Pancreas (tissue), 10 donors: ENCODE measurements at regions not wholly inside any gene's neighbourhood (a gene's known extent, or its start where the extent isn't known, plus 50 kb on each side); places are given as distances from the start of the nearest gene placed in this dataset.

ENCODE experiments used
- ATAC-seq, 4 donors: fragments of 200-7000 bp; cut with Tn5 transposase; one replicate each; pipeline versions ENCODE4 v1.8.0 to v1.9.1; 2020; ENCODE audit warnings: mild to moderate bottlenecking in 4 of 4, moderate library complexity in 4 of 4
- DNase-seq, 6 donors: peaks; one replicate each; pipeline ENCODE4 v3.0.0-alpha.2; 2020
- FAIRE-seq: peaks from 2 replicates; lab custom pipeline; 2012; peaks lifted over from hg19 to GRCh38; lab: Jason Lieb, UNC
- H3K27ac ChIP-seq, 4 donors: fragments of 200-600 bp; sonication (generic); 1 replicate in 3 of 4; 2 replicates in 1 of 4; pipeline versions ENCODE4 v1.5.0 to v1.8.0; 2020
- H3K27me3 ChIP-seq, 4 donors: fragments of 200-600 bp; one replicate each; pipeline ENCODE4 v1.8.0; 2021
- H3K36me3 ChIP-seq, 3 donors: fragments of 200-600 bp; sonication (generic) in 1 of 3; one replicate each; pipeline versions ENCODE4 v1.5.0 to v1.8.0; 2020 to 2021
- H3K4me1 ChIP-seq, 3 donors: fragments of 200-600 bp; one replicate each; pipeline ENCODE4 v1.8.0; 2021
- H3K4me3 ChIP-seq, 4 donors: fragments of 200-600 bp; sonication (generic) in 2 of 4; one replicate each; pipeline versions ENCODE4 v1.5.0 to v1.8.0; 2020 to 2021
- H3K9me3 ChIP-seq, 4 donors: fragments of 200-600 bp; one replicate each; pipeline ENCODE4 v1.8.0; 2021
- WGBS, 2 donors: extraction: QIAGEN DNeasy Blood & Tissue Kit; methylation state at CpG; one replicate each; pipeline ENCODE4 v1.1.7; 2013; 5-methylcytosine and 5-hydroxymethylcytosine counted together
- intact Hi-C, 3 donors: fragments of 100-400 bp; cut with DNase I; formaldehyde crosslinking; loops; one replicate each; pipeline versions ENCODE4 v1.11.1 to v1.14.2; 2022
- TF ChIP-seq, protein P1 (sequence below), 4 donors: fragments of 200-600 bp; sonication (generic) in 3 of 4; IDR thresholded peaks; one replicate each; pipeline versions ENCODE4 v1.5.0 to v1.8.0; 2021; ENCODE audit warnings: antibody characterized with exemption in 4 of 4
- donor health status: healthy with polysubstance abuse.
- donor health status: DM: no; HTN: no; CAD: no; lungs with moderate emphysema.
- donor health status: DM: no; HTN: no; CAD: no.
- donor health status: control.
- donor health status: control.
- donor health status: Bipolar disorder and iron deficiency.
- donor health status: DM: yes; HTN: yes; CAD: no.
- donor health status: DM: no; HTN: no; CAD: no.
- donor health status: DM: no; HTN: no; CAD: no.
- donor health status: DM: yes; HTN: yes; CAD: no.

DNA sequence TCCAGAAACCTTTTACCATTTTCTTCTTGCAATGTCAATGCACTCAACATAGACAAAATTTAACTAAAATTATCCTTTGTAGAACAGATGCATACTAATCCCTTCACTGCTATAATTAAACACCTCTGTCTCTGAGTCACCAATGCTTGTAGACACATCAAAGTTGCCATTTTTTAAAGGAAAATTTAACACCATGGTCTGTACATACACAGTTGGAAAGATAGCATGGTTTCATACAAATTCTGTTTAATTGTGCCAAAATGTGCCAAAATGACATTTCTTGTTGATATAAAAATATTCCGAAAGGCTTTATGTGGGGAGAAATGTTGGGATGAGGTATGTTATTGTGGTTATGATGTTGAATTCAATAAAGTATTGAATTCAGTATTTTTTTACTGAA, 125.8 kb downstream of the NEUROD6 start:
- Histone ChIP-seq H3K9me3 (no peaks in the 10 kb centered on the region), H3K27me3 (no peaks in the 10 kb centered on the region), H3K36me3 (no peaks in the 10 kb centered on the region), H3K27ac (no peak overlapping the region), H3K4me3 (no peak overlapping the region), H3K4me1 (no peaks in the 10 kb centered on the region)
- intact Hi-C loops: no loop called here
- 93 to 96% methylated on average over 1 of the region's 1 CpG for WGBS, 2 donors
- ATAC-seq (no peak), FAIRE-seq (no peak), DNase-seq (no peak)
- TF ChIP-seq, protein P1, sequence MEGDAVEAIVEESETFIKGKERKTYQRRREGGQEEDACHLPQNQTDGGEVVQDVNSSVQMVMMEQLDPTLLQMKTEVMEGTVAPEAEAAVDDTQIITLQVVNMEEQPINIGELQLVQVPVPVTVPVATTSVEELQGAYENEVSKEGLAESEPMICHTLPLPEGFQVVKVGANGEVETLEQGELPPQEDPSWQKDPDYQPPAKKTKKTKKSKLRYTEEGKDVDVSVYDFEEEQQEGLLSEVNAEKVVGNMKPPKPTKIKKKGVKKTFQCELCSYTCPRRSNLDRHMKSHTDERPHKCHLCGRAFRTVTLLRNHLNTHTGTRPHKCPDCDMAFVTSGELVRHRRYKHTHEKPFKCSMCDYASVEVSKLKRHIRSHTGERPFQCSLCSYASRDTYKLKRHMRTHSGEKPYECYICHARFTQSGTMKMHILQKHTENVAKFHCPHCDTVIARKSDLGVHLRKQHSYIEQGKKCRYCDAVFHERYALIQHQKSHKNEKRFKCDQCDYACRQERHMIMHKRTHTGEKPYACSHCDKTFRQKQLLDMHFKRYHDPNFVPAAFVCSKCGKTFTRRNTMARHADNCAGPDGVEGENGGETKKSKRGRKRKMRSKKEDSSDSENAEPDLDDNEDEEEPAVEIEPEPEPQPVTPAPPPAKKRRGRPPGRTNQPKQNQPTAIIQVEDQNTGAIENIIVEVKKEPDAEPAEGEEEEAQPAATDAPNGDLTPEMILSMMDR (IDR thresholded peaks at IDR 0.05): no peak

DNA sequence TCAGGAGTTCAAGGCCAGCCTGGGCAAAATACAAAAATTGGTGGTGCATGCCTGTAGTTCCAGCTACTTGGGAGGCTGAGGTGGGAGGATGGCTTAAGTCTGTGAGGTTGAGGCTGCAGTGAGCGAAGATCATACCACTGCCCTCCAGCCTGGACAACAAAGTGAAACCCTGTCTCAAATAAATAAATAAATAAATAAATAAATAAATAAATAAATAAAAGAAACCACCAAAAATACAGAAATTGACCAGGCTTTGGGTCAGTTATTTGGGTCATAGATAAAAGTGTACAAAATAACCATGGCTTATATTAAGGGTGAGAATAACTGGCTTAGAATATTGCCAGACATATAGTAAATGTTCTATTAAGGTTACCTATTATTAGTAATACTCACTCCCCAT, 129.2 kb downstream of the NEUROD6 start:
- no peak for DNase-seq
- Histone ChIP-seq H3K4me3 (no peak overlapping the region), H3K9me3 (no peaks in the 10 kb centered on the region), H3K27ac (no peak overlapping the region), H3K4me1 (no peaks in the 10 kb centered on the region), H3K27me3 (no peaks in the 10 kb centered on the region), H3K36me3 (no peaks in the 10 kb centered on the region)
- intact Hi-C loops: no loop called here
- 85 to 100% methylated on average over 1 of the region's 1 CpG for WGBS, 2 donors
- TF ChIP-seq, protein P1 (IDR thresholded peaks at IDR 0.05): no peak
- FAIRE-seq: no peak
- ATAC-seq: no peak

DNA sequence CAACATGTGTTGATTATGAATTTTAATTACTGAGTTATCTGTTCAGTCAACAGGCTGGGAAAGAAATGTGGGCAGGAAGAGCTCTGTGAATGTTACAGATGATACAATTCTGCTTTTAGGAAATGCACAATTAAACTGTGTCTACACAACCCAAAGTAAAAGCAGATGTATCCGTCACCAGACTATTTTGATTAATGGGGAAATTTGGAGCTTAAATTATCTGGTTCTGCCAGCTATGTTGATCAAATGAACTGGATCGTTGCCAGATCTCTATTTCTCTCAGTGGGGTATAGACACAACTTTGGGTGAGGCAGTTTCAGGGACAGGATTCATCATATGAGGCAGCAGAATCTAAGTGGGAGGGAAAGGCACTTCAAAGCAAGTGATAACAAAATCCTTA, 136.5 kb downstream of the NEUROD6 start:
- Histone ChIP-seq H3K36me3 (no peaks in the 10 kb centered on the region), H3K9me3 (no peaks in the 10 kb centered on the region), H3K4me3 (no peak overlapping the region), H3K27ac (no peak overlapping the region), H3K4me1 (no peaks in the 10 kb centered on the region), H3K27me3 (no peaks in the 10 kb centered on the region)
- FAIRE-seq (no peak), ATAC-seq (no peak), DNase-seq (no peak)
- WGBS, 2 donors: 32 to 33% methylated on average over 2 of the region's 2 CpGs
- TF ChIP-seq, protein P1 (IDR thresholded peaks at IDR 0.05): no peak
- intact Hi-C loops: no loop called here

DNA sequence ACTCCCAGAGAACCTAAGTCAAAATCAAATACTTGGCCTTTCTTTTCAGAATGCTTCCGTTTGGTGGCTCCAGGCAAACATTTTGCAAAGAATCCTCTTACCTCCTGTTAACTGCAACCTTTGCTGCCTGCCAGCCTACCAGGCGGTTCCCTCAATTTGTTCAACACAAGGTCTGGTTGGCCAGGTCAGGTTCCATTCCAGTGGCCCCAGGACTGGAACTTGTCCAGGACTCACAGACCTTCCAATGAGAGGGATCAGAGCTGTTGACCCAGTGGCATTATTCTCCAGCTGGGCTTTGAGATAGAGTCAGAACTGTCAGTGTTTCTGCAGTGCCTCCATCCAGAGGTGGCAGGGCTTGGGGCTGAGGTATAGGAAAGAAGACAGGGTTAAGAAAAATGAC, 137.0 kb downstream of the NEUROD6 start:
- intact Hi-C loops: no loop called here
- TF ChIP-seq, protein P1 (IDR thresholded peaks at IDR 0.05): no peak
- no peak for ATAC-seq
- H3K4me3 ChIP-seq: no peak overlapping the region
- H3K27me3 ChIP-seq: no peaks in the 10 kb centered on the region
- H3K9me3 ChIP-seq: no peaks in the 10 kb centered on the region
- FAIRE-seq: no peak
- H3K4me1 ChIP-seq: no peaks in the 10 kb centered on the region
- no peak for DNase-seq
- WGBS, 2 donors: 37 to 41% methylated on average over 2 of the region's 2 CpGs
- no peak overlapping the region for H3K27ac ChIP-seq
- no peaks in the 10 kb centered on the region for H3K36me3 ChIP-seq

DNA sequence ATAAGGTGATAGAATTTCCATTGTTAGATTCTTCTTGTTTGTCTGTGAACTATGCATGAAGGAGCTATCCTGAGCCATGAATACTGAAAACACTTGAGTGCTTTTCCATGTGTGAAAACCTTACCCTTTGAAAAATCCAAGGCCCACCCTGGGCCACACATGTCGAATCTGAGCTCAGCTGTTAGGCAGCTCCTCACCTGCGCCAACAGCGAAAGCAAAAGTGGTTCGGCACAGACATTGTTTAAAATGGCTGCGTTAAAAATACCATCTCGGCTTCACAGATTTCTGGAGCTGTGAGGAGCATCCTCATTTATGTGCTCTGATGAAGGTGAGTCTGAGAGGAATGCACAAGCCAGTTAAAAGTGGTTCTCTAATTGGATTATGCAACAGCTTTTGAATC, 137.7 kb downstream of the NEUROD6 start:
- 69% methylated on average over 6 of the region's 6 CpGs for WGBS, 2 donors
- H3K4me3 ChIP-seq: no peak overlapping the region

More for the DNA sequence above, 137.7 kb downstream of the NEUROD6 start:
- no peaks in the 10 kb centered on the region for H3K4me1 ChIP-seq
- H3K36me3 ChIP-seq: no peaks in the 10 kb centered on the region
- DNase-seq (no peak), ATAC-seq (no peak), FAIRE-seq (no peak)
- intact Hi-C loops: no loop called here
- TF ChIP-seq, protein P1 (IDR thresholded peaks at IDR 0.05): no peak
- H3K9me3 ChIP-seq: no peaks in the 10 kb centered on the region
- no peak overlapping the region for H3K27ac ChIP-seq
- H3K27me3 ChIP-seq: no peaks in the 10 kb centered on the region
